ENCODE measurements at regions not wholly inside any gene's neighbourhood (a gene's known extent, or its start where the extent isn't known, plus 50 kb on each side); places are given as distances from the start of the nearest gene placed in this dataset.
"Not testable (repeated sequence)": the region's sequence is repeated elsewhere in the genome, so short reads cannot be mapped to it uniquely, and the experiment has no call there.

DNA sequence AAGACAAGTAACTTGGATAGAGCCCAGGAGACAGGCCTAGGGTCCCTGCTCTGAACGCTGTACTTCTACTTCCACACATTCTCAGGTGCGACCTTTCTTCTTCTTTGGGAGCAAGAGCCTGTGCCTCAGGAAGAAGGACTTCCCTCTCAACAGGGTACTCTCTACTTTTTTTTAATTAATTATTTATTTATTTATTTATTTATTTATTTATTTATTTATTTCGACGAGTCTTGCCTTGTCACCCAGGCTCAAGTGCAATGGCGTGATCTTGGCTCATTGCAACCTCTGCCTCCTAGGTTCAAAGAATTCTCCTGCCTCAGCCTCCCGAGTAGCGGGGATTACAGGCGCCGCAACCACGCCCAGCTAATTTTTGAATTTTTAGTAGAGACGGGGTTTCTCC lies 361.6 kb downstream of the FAM72C start:
- no peak for DNase-seq (ENCODE audit: low spot score)

DNA sequence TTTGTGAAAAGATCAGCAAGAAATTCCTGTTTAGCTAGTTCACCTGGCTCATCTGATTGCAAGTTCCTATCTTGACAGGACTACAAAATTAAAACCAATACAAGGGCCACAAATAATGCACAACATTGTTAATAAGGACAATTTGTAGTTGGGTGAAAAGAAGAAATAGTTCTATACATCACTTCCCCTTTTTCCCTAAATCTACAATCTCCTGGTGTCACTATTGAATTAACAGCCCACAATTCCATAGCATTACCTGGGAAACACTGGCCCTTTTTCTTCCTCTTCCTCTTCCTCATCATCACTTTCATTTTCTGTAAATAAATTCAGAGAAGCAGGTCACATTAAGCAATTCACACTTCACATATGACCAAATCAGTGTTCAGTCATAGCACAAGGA lies 366.9 kb downstream of the FAM72C start:
- DNase-seq (ENCODE audit: low spot score) = no peak

DNA sequence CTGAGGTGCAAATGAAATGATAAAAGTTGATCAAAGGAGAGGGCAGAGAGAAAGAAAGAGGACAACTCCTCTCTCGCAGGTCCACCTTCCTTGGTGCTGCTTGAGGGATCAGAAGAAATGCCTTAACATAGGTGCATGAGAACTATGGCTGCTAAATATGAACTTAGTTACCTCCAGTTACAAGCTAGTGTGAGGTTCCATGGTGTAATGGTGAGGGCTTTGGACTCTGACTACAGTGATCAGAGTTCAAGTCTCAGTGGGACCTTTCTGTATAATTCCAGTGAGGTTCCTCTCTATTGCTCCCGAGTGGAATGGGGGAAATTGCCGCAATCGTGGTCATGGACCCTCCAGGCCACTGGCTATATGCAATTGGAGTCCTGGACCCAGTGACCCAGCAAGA lies 387.3 kb downstream of the FAM72C start:
- DNase-seq (ENCODE audit: low spot score) = no peak

DNA sequence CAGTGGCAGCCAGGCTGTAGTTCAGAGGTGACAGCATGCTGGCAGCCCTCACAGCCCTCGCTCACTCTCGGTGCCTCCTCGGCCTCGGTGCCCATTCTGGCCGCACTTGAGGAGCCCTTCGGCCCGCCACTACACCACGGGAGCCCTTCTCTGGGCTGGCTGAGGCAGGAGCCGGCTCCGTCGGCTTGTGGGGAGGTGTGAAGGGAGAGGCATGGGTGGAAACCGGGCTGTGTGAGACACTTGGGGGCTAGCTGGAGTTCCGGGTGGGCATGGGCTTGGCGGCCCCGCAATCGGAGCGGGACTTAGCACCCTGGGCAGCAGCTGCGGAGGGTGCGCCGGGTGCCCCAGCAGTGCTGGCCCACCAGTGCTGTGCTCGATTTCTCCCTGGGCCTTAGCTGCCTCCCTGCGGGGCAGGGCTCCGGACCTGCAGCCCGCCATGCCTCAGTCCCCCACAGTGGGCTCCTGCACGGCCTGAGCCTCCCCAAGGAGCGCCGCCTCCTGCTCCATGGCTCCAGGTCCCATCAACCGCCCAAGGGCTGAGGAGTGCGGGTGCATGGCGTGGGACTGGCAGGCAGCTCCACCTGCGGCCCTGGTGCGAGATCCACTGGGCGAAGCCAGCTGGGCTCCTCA lies 396.8 kb downstream of the FAM72C start:
- DNase-seq (ENCODE audit: low spot score) = no peak

DNA sequence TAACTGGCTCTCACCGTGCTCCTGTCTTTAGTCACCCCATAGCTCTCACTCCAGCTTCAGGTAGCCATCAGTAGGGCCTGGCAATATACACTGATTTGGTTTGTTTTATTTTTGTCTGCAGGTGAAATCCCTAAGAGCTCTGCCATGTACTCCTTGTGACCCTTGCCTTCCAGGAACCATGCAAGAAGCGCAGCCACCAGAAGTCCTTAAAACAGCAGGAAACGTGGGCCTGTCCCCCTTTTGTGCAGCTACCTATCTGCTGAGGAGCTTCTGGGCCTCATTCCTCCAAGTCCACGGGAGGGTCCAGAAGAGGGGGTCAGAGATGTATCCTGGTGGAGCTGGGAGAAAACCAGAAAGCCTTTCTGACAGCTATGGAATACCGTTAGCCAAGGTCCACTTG lies 399.1 kb downstream of the FAM72C start:
- DNase-seq (ENCODE audit: low spot score) = not testable (repeated sequence)

DNA sequence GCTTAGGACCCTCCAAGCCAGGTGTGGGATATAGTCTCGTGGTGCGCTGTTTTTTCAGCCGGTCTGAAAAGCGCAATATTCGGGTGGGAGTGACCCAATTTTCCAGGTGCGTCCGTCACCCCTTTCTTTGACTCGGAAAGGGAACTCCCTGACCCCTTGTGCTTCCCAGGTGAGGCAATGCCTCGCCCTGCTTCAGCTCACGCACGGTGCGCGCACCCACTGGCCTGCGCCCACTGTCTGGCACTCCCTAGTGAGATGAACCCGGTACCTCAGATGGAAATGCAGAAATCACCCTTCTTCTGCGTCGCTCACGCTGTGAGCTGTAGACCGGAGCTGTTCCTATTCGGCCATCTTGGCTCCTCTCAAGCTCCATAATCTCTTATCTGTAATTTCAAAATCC lies 408.0 kb downstream of the FAM72C start:
- not testable (repeated sequence) for DNase-seq (ENCODE audit: low spot score)

DNA sequence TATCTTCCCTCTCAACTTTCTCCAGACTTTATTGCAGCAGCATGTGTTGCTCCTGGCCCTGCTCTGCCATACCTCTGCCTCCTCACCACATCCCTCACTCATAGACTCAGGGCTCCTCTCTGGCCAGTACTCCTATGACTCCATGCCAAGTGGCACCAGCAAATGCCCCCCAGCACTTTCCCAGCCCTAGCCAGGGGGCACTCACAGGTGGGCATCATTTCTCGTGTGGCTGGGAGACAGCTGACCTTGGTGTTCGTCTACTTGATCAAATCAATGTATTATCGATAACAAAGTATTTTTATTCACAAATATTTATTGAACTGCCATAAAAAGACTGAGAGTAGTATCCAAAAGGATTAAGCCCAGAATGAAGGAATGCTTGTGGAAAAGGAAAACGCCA lies 418.2 kb downstream of the FAM72C start:
- DNase-seq (ENCODE audit: low spot score) = no peak

DNA sequence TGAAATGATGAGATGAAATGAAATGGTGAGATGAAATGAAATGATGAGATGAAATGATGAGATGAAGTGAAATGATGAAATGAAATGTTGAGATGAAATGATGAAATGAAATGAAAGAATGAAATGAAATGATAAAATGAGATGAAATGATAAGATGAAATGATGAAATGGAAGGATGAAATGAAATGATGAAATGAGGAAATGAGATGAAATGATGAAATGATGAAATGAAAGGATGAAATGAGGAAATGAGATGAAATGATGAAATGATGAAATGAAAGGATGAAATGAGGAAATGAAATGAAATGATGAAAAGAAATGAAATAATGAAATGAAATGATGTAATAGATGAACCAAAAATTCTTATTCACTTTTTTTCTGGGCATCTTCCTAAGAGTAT lies 467.1 kb downstream of the FAM72C start:
- DNase-seq (ENCODE audit: low spot score) = not testable (repeated sequence)

DNA sequence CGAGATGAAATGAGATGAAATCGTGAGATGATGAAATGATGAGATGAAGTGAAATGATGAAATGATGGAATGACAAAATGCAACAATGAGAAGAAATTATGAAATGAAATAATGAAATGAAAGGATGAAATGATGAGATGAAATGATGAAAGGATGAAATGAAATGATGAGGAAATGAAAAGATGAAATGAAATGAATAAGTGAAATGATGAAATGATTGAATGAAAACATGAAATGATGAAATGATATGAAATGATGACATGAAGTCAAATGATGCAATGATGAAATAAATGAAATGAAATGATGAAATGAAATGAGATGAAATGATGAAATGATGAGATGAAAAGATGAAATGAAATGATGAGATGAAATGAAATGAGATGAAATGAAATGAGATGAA lies 467.7 kb downstream of the FAM72C start:
- not testable (repeated sequence) for DNase-seq (ENCODE audit: low spot score)

DNA sequence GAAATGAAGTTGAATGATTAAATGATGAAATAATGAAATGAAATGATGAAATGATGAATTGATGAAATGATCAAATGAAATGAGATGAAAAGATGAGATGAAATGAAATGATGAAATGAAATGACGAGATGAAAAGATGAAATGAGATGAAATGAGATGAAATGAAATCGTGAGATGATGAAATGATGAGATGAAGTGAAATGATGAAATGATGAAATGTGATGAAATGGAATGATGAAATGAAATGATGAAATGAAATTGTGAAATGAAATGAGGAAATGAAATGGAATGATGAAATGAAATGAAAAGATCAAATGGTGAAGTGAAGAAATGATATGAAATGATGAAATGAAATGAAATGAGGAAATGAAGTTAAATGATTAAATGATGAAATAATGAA lies 468.7 kb downstream of the FAM72C start:
- not testable (repeated sequence) for DNase-seq (ENCODE audit: low spot score)

DNA sequence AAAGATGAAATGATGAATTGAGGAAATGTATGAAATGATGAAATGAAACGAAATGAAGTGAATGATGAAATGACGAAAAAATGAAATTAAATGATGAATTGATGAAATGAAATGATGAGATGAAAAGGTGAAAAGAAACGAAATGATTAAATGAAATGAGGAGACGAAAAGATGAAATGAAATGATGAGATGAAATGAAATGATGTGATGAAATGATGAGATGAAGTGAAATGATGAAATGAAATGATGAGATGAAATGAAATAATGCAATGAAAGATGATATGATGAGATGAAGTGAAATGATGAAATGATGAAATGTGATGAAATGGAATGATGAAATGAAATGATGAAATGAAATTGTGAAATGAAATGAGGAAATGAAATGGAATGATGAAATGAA lies 469.7 kb downstream of the FAM72C start:
- DNase-seq (ENCODE audit: low spot score) = not testable (repeated sequence)

DNA sequence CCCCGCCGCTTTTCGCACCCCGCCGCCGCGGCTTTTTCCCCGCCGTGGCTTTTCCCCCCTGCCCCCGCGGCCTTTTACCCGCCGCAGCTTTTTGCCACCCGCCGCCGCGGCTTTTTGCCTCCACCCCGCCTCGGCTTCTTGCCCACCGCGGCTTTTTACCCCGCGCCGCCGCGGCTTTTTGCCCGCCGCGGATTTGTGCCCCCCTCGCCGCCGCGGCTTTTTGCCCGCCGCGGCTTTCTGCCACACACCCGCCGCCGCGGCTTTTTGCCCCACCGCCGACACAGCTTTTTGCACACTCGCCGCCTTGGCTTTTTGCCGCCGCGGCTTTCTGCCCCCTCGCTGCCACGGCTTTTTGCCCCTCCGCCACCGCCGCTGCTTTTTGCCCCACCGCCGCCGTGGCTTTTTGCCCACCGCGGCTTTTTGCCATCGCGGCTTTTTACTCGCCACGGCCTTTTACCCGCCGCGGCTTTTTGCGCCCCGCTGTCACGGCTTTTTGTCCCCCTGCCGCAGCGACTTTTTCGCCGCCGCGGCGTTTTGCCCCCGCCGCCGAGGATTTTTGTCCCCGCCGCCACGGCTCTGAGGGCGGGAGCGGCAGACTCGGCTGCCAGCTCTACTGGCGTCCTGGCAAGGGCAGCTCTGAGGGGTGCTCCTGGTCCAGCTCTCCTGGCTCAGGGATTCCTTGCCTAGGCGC lies 473.6 kb downstream of the FAM72C start:
- not testable (repeated sequence) for DNase-seq (ENCODE audit: low spot score)

DNA sequence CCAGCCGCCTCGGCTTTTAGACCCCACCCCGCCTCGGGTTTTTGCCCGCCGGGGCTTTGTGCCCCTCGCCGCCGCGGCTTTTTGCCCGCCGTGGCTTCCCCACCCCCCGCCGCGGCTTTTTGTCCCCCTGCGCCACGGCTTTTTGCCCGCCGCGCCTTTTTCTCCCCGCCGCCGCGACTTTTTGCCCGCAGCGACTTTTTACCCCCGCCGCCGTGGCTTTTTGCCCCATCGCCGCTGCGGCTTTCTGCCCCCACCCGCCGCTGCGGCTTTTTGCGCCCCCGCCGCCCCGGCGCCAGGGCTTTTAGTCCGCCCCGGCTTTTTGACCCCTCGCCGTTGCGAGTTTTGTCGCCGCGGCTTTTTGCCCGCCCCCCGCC lies 474.4 kb downstream of the FAM72C start:
- no peak for DNase-seq (ENCODE audit: low spot score)

DNA sequence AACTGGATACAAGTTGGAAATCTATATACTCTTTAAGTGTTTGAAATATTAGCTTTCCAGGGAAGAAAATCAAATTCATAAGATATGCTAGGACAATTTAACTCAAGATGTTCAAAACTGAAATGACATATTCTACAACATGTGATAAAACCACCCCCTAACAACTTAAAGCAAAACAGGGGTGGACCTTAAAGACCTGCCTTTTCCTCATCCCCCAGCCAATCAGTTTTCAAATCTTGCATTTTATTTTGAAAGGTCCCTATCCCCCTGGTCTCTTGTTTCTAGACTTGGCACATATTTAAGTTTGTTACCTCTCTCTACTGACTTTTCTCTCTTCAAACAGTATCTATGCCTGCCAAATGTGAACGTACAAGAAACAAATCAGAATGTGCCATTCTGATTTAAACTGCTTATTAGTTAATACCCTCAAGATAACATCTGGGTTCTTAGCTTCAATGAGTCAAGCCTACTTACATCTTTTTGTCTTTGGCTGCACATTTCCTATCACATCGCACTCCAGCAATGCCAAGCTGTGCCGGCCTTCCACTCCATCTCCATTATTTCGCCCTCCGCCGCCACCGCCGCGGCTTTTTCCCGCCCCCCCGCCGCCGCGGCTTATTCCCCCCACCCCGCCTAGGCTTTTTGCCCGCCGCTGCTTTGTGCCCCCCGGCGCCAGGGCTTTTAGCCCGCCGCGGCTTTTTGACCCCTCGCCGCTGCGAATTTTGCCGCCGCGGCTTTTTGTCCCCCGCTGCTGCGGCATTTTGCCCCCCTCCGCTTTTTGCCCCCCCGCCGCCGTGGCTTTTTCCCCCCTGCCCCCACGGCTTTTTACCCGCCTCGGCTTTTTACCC lies 475.0 kb downstream of the FAM72C start:
- not testable (repeated sequence) for DNase-seq (ENCODE audit: low spot score)
